Parathyroid adenoma (tissue), 2 donors: ENCODE measurements at regions not wholly inside any gene's neighbourhood (a gene's known extent, or its start where the extent isn't known, plus 50 kb on each side); places are given as distances from the start of the nearest gene placed in this dataset.

Source experiments
- H2AFZ ChIP-seq: fragments of 300-600 bp; sonication (generic); one replicate; pipeline ENCODE4 v1.7.0; 2017; ENCODE audit warnings: antibody characterized with exemption, mild to moderate bottlenecking
- H3K27ac ChIP-seq: fragments of 300-600 bp; sonication (generic); one replicate; pipeline ENCODE4 v1.7.0; 2017
- H3K27me3 ChIP-seq: fragments of 300-600 bp; sonication (generic); one replicate; pipeline ENCODE4 v1.7.0; 2017; ENCODE audit warnings: low read length; ENCODE audit not compliant: control insufficient read depth, insufficient read depth
- H3K36me3 ChIP-seq: fragments of 300-600 bp; sonication (generic); one replicate; pipeline ENCODE4 v1.7.0; 2017; ENCODE audit warnings: low read length; ENCODE audit not compliant: control insufficient read depth, insufficient read depth
- H3K4me1 ChIP-seq: fragments of 300-600 bp; sonication (generic); one replicate; pipeline ENCODE4 v1.7.0; 2017; ENCODE audit warnings: control low read depth
- H3K4me2 ChIP-seq: fragments of 300-600 bp; sonication (generic); one replicate; pipeline ENCODE4 v1.7.0; 2017; ENCODE audit warnings: low read length
- H3K4me3 ChIP-seq: fragments of 300-600 bp; sonication (generic); one replicate; pipeline ENCODE4 v1.7.0; 2017; ENCODE audit warnings: low read depth, low read length
- H3K79me2 ChIP-seq: fragments of 300-600 bp; sonication (generic); one replicate; pipeline ENCODE4 v1.7.0; 2017; ENCODE audit warnings: control low read depth
- H3K9ac ChIP-seq: fragments of 300-600 bp; sonication (generic); one replicate; pipeline ENCODE4 v1.7.0; 2017; ENCODE audit warnings: mild to moderate bottlenecking
- H3K9me3 ChIP-seq: fragments of 300-600 bp; sonication (generic); one replicate; pipeline ENCODE4 v1.7.0; 2017; ENCODE audit warnings: low read length; ENCODE audit not compliant: control insufficient read depth
- TF ChIP-seq, protein P1 (sequence below): fragments of 300-600 bp; sonication (generic); IDR thresholded peaks from one replicate; pipeline ENCODE4 v1.7.0; 2017; ENCODE audit warnings: antibody characterized with exemption, mild to moderate bottlenecking
- donor health status: primary hyperparathyroidism.

- H3K4me1 ChIP-seq, result no peaks in the 10 kb centered on the region
- no peak overlapping the region for H3K4me3 ChIP-seq
- H2AFZ ChIP-seq, result no peak overlapping the region
- no peaks in the 10 kb centered on the region for H3K36me3 ChIP-seq
- no peak overlapping the region for H3K4me2 ChIP-seq
- no peak overlapping the region for H3K27ac ChIP-seq
- TF ChIP-seq, protein P1, sequence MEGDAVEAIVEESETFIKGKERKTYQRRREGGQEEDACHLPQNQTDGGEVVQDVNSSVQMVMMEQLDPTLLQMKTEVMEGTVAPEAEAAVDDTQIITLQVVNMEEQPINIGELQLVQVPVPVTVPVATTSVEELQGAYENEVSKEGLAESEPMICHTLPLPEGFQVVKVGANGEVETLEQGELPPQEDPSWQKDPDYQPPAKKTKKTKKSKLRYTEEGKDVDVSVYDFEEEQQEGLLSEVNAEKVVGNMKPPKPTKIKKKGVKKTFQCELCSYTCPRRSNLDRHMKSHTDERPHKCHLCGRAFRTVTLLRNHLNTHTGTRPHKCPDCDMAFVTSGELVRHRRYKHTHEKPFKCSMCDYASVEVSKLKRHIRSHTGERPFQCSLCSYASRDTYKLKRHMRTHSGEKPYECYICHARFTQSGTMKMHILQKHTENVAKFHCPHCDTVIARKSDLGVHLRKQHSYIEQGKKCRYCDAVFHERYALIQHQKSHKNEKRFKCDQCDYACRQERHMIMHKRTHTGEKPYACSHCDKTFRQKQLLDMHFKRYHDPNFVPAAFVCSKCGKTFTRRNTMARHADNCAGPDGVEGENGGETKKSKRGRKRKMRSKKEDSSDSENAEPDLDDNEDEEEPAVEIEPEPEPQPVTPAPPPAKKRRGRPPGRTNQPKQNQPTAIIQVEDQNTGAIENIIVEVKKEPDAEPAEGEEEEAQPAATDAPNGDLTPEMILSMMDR, result no peak
- H3K9me3 ChIP-seq, result no peaks in the 10 kb centered on the region
- no peak overlapping the region for H3K9ac ChIP-seq
- no peaks in the 10 kb centered on the region for H3K27me3 ChIP-seq
- H3K79me2 ChIP-seq, result no peaks in the 10 kb centered on the region
Observed at GRCh38 chr18:47547539-47548202, 296.2 kb upstream of the SKOR2 start.

DNA sequence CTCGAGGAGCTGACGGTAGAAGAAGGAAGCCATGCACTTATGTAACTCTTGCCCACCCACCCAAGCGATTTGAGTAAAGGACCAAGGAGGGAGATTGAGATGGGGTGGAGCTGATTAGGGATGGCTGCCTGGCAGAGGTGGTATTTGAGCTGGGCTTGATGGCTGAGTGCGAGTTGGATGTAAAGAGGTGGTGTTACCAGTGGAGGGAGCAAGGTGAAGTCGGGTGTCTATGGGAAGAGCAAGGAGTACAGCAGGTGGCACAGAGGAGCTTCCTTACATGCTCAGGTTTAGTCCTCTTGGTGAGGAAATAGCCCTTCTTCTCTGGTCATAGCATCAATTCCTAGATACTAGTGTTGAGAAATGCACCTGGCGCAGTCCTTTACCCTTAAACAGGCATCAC lies 294.2 kb upstream of the SKOR2 start:
- H3K9me3 ChIP-seq, result no peaks in the 10 kb centered on the region
- no peaks in the 10 kb centered on the region for H3K27me3 ChIP-seq
- TF ChIP-seq, protein P1, result no peak
- H3K9ac ChIP-seq, result no peak overlapping the region
- no peaks in the 10 kb centered on the region for H3K4me1 ChIP-seq
- no peak overlapping the region for H3K27ac ChIP-seq
- H3K79me2 ChIP-seq, result no peaks in the 10 kb centered on the region
- H3K4me2 ChIP-seq, result no peak overlapping the region
- H3K4me3 ChIP-seq, result no peak overlapping the region
- H3K36me3 ChIP-seq, result no peaks in the 10 kb centered on the region
- no peak overlapping the region for H2AFZ ChIP-seq

- Histone ChIP-seq H3K36me3 (no peaks in the 10 kb centered on the region), H3K9me3 (no peaks in the 10 kb centered on the region), H3K4me1 (no peaks in the 10 kb centered on the region), H3K27me3 (no peaks in the 10 kb centered on the region), H3K79me2 (no peaks in the 10 kb centered on the region), H2AFZ (no peak overlapping the region), H3K4me2 (no peak overlapping the region), H3K4me3 (no peak overlapping the region), H3K27ac (no peak overlapping the region), H3K9ac (no peak overlapping the region)
- TF ChIP-seq, protein P1, result no peak
Observed at GRCh38 chr18:47543080-47543479, 291.6 kb upstream of the SKOR2 start.

- Histone ChIP-seq H3K4me2 (no peak overlapping the region), H3K4me3 (no peak overlapping the region), H3K9me3 (no peaks in the 10 kb centered on the region), H3K79me2 (no peaks in the 10 kb centered on the region), H3K27ac (no peak overlapping the region), H3K27me3 (no peaks in the 10 kb centered on the region), H3K9ac (no peak overlapping the region), H3K36me3 (no peaks in the 10 kb centered on the region), H2AFZ (no peak overlapping the region), H3K4me1 (no peaks in the 10 kb centered on the region)
- TF ChIP-seq, protein P1, result no peak
Observed at GRCh38 chr18:47542551-47542950, 291.1 kb upstream of the SKOR2 start.

DNA sequence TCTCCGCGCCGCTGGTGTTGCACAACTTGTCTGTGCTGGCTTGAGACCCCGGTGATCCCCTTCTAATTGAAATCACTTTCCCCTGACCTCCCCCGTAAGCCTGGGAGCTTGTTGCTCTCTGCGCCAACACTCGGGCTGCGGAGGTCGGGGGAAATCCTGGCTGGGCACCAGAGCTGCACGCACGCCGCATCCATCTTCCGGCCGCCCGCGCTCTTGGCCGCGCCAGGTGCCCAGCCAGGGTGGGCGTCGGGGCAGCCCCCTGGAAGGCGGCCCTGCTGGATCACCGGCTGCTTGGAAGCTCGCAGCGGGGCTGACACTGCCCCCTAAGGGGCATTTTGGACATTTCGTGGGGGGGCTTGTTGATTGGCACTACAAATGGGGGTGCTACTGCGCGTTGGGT lies 280.3 kb upstream of the SKOR2 start:
- H3K4me3 ChIP-seq, result no peak overlapping the region
- no peak overlapping the region for H3K4me2 ChIP-seq
- no peaks in the 10 kb centered on the region for H3K9me3 ChIP-seq
- H3K27me3 ChIP-seq, result no peaks in the 10 kb centered on the region
- H3K4me1 ChIP-seq, result no peaks in the 10 kb centered on the region
- H3K36me3 ChIP-seq, result no peaks in the 10 kb centered on the region
- H3K9ac ChIP-seq, result no peak overlapping the region
- no peak overlapping the region for H3K27ac ChIP-seq
- H3K79me2 ChIP-seq, result no peaks in the 10 kb centered on the region
- no peak overlapping the region for H2AFZ ChIP-seq
- TF ChIP-seq, protein P1, result no peak
